Endothelial cell of umbilical vein (primary cell): ENCODE measurements at regions not wholly inside any gene's neighbourhood (a gene's known extent, or its start where the extent isn't known, plus 50 kb on each side); places are given as distances from the start of the nearest gene placed in this dataset.

Experiments
- BruUV-seq: library from RNA; stranded (reverse); fragments of 400-500 nt; replicated peaks from 2 replicates; lab custom pipeline; 2021; lab: Mats Ljungman, UMichigan
- CTCF ChIA-PET: fragments of 300-600, 350-600 bp; sonication (Branson Sonifier 250); formaldehyde crosslinking; loops from one replicate; lab custom pipeline; 2021; ENCODE audit warnings: antibody characterized with exemption, inconsistent platforms; lab: Charles Lee
- POLR2A ChIA-PET: fragments of 300-600, 350-600 bp; sonication (Branson Sonifier 250); formaldehyde crosslinking; loops from one replicate; lab custom pipeline; 2021; ENCODE audit warnings: antibody characterized with exemption, inconsistent platforms; lab: Charles Lee
- DNase-seq: peaks from one replicate; pipeline ENCODE4 v3.0.0-alpha.2; 2011; ENCODE audit warnings: low read depth, low spot score
- FAIRE-seq: peaks from 2 replicates; lab custom pipeline; 2011; peaks lifted over from hg19 to GRCh38; lab: Jason Lieb, UNC
- H2AFZ ChIP-seq: 2 replicates; pipeline ENCODE4 v1.6.0; 2012; ENCODE audit warnings: low read depth, low read length, control low read depth, inconsistent platforms
- H3K27ac ChIP-seq: 2 replicates; pipeline ENCODE4 v1.5.1; 2011; ENCODE audit warnings: low read depth, mild to moderate bottlenecking, control low read depth, low read length, moderate library complexity; ENCODE audit not compliant: insufficient read depth
- H3K27me3 ChIP-seq, 2 experiments: 2 replicates each; pipeline versions ENCODE4 v1.6.0 to v1.6.1; 2011; ENCODE audit warnings: low read length in 2 of 2, mixed read lengths in 1 of 2; ENCODE audit not compliant: control insufficient read depth in 2 of 2, insufficient read depth in 2 of 2
- H3K36me3 ChIP-seq, 2 experiments: 2 replicates in 1 of 2; 3 replicates in 1 of 2; pipeline ENCODE4 v1.5.1; 2011; ENCODE audit warnings: low read length in 2 of 2, mild to moderate bottlenecking in 1 of 2, moderate library complexity in 1 of 2; ENCODE audit not compliant: control insufficient read depth in 2 of 2, insufficient read depth in 2 of 2; ENCODE audit errors: extremely low read depth in 1 of 2
- H3K4me1 ChIP-seq: 3 replicates; pipeline ENCODE4 v1.5.1; 2011; ENCODE audit warnings: mild to moderate bottlenecking, low read length; ENCODE audit not compliant: control insufficient read depth, insufficient read depth; ENCODE audit errors: extremely low read depth
- H3K4me2 ChIP-seq: 2 replicates; pipeline ENCODE4 v1.6.1; 2011; ENCODE audit warnings: low read length, control low read depth, mixed read lengths; ENCODE audit not compliant: insufficient read depth
- H3K4me3 ChIP-seq, 3 experiments: fragments of 200-600 bp in 1 of 3; sonication (generic), shearing (Covaris generic) in 1 of 3; replicated peaks in 1 of 3; 2 replicates each; pipeline ENCODE4 v1.5.1; 2011 to 2016; ENCODE audit warnings: control low read depth in 3 of 3, low read length in 3 of 3, mild to moderate bottlenecking in 2 of 3, inconsistent platforms in 1 of 3, low read depth in 1 of 3, moderate library complexity in 1 of 3; ENCODE audit not compliant: insufficient read depth in 1 of 3
- H3K79me2 ChIP-seq: 2 replicates; pipeline ENCODE4 v1.6.0; 2012; ENCODE audit warnings: low read length, inconsistent platforms; ENCODE audit not compliant: control insufficient read depth, insufficient read depth
- H3K9ac ChIP-seq: replicated peaks from 2 replicates; pipeline ENCODE3; 2011; ENCODE audit warnings: low read length, control low read depth; ENCODE audit not compliant: insufficient read depth; ENCODE audit errors: extremely low read depth
- H3K9me1 ChIP-seq: replicated peaks from 3 replicates; pipeline ENCODE4 v1.6.0; 2011; ENCODE audit warnings: mild to moderate bottlenecking, low read length; ENCODE audit not compliant: control insufficient read depth, insufficient read depth; ENCODE audit errors: extremely low read depth
- H3K9me3 ChIP-seq: replicated peaks from 2 replicates; pipeline ENCODE4 v1.5.1; 2012; ENCODE audit warnings: low read length, inconsistent platforms; ENCODE audit not compliant: control insufficient read depth, insufficient read depth
- H4K20me1 ChIP-seq: replicated peaks from 2 replicates; pipeline ENCODE3; 2011; ENCODE audit warnings: mild to moderate bottlenecking, low read length; ENCODE audit not compliant: control insufficient read depth, insufficient read depth; ENCODE audit errors: extremely low read depth
- CTCF ChIP-seq, 2 donors: IDR thresholded peaks; 1 replicate in 1 of 2; 2 replicates in 1 of 2; pipeline ENCODE4 v1.5.1; 2011; ENCODE audit warnings: low read length in 2 of 2, mild to moderate bottlenecking in 2 of 2, moderate library complexity in 2 of 2, control low read depth in 1 of 2, inconsistent platforms in 1 of 2, low read depth in 1 of 2; ENCODE audit not compliant: insufficient read depth in 1 of 2; ENCODE audit errors: extremely low read depth in 1 of 2
- EZH2 ChIP-seq: IDR thresholded peaks from 2 replicates; pipeline ENCODE4 v1.6.1; 2012; ENCODE audit warnings: borderline replicate concordance, low read depth, mild to moderate bottlenecking, moderate library complexity, low read length, inconsistent platforms; ENCODE audit not compliant: severe bottlenecking
- FOS ChIP-seq: IDR thresholded peaks from 2 replicates; pipeline ENCODE4 v1.6.1; 2011; ENCODE audit warnings: mild to moderate bottlenecking, low read length, moderate library complexity, borderline replicate concordance; ENCODE audit not compliant: insufficient read depth
- GATA2 ChIP-seq: IDR thresholded peaks from 2 replicates; pipeline ENCODE4 v1.7.0; 2011; ENCODE audit warnings: low read depth, mild to moderate bottlenecking, moderate library complexity, mixed read lengths, low read length; ENCODE audit not compliant: insufficient read length, insufficient read depth
- JUN ChIP-seq: IDR thresholded peaks from 2 replicates; pipeline ENCODE4 v1.6.1; 2011; ENCODE audit warnings: borderline replicate concordance, low read depth; ENCODE audit not compliant: insufficient read length, insufficient read depth
- MAX ChIP-seq: IDR thresholded peaks from 2 replicates; pipeline ENCODE4 v1.6.1; 2011; ENCODE audit not compliant: insufficient read depth, insufficient read length
- MYC ChIP-seq: IDR thresholded peaks from one replicate; pipeline ENCODE4 v1.6.1; 2011; ENCODE audit warnings: mild to moderate bottlenecking, low read depth, low read length
- POLR2A ChIP-seq: IDR thresholded peaks from 2 replicates; pipeline ENCODE4 v1.6.1; 2012; ENCODE audit warnings: low read depth, mild to moderate bottlenecking, control low read depth, low read length
- POLR2AphosphoS5 ChIP-seq: IDR thresholded peaks from 2 replicates; pipeline ENCODE4 v1.6.1; 2012; ENCODE audit warnings: low read depth, mild to moderate bottlenecking, control low read depth, low read length, moderate library complexity; ENCODE audit not compliant: insufficient read depth
- dilution Hi-C: fragments of 300-500 bp; cut with MboI; formaldehyde crosslinking; loops from one replicate; pipeline ENCODE4 v1.15.0; 2019; ENCODE audit warnings: low sequenced_read_pairs; ENCODE audit not compliant: extremely low pct_ligation_motif_present
- intact Hi-C: fragments of 100-400 bp; cut with micrococcal nuclease; formaldehyde crosslinking; loops from one replicate; pipeline ENCODE4 v1.10.0; 2022

DNA sequence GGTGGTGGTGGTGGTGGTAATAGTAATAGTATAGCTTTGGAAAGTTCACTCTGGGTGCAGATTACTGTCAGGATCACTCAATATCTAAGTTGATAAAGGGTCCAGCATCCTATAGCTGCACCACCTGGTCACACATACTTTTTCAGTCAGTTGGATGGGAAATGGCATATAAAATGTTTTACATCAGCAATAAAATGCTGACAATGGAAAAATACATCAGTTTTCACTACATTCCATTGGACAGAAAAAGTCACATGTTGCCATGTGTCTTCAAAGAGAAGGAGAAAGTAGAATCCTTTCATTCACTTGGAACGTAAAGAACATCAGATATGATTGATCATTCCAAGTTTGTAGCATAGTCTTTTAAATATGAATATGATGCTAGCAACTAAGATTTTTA, 481.4 kb downstream of the SLITRK6 start:
- CTCF ChIA-PET: no interaction called here
- intact Hi-C loops: no loop called here

GRCh38 chr13:85316506-85317025, 482.7 kb downstream of the SLITRK6 start:
- H3K9ac ChIP-seq: no peak overlapping the region
- POLR2A ChIA-PET: no interaction called here

More for the DNA sequence above, 481.4 kb downstream of the SLITRK6 start:
- no peak overlapping the region for H3K4me3 ChIP-seq
- TF ChIP-seq MAX (no peak), EZH2 (no peak), POLR2AphosphoS5 (no peak), JUN (no peak)
- POLR2A ChIA-PET: no interaction called here
- H2AFZ ChIP-seq: no peak overlapping the region
- no peaks in the 10 kb centered on the region for H3K9me1 ChIP-seq
- H3K9me3 ChIP-seq: no peaks in the 10 kb centered on the region
- H3K36me3 ChIP-seq: no peaks in the 10 kb centered on the region
- H3K27me3 ChIP-seq: no peaks in the 10 kb centered on the region
- H4K20me1 ChIP-seq: no peaks in the 10 kb centered on the region
- H3K27ac ChIP-seq: no peak overlapping the region
- no peak for DNase-seq
- no peak overlapping the region for H3K9ac ChIP-seq
- BruUV-seq: no TSS peak
- dilution Hi-C loops: no loop called here
- FAIRE-seq: no peak
- peaks cover 2% of the 10 kb centered on the region for H3K4me1 ChIP-seq
- no peak overlapping the region for H3K4me2 ChIP-seq
- no peaks in the 10 kb centered on the region for H3K79me2 ChIP-seq

More at GRCh38 chr13:85316506-85317025, 482.7 kb downstream of the SLITRK6 start:
- dilution Hi-C loops: no loop called here
- intact Hi-C loops: no loop called here
- Histone ChIP-seq H3K4me3 (no peak overlapping the region), H4K20me1 (no peaks in the 10 kb centered on the region), H3K9me1 (no peaks in the 10 kb centered on the region), H3K4me1 (peaks cover 2% of the 10 kb centered on the region), H3K27ac (no peak overlapping the region), H2AFZ (no peak overlapping the region), H3K9me3 (no peaks in the 10 kb centered on the region), H3K27me3 (no peaks in the 10 kb centered on the region), H3K4me2 (no peak overlapping the region), H3K79me2 (no peaks in the 10 kb centered on the region), H3K36me3 (no peaks in the 10 kb centered on the region)
- FAIRE-seq (no peak), DNase-seq (peak; percentile 20)
- TF ChIP-seq POLR2A (no peak), CTCF (IDR thresholded peaks at IDR 0.05; ENCODE audit: extremely low read depth in 1 of 2, insufficient read depth in 1 of 2, low read depth in 1 of 2, low read length in 2 of 2) (no peak), EZH2 (no peak), MYC (no peak), FOS (no peak), MAX (no peak), GATA2 (no peak), POLR2AphosphoS5 (no peak), JUN (no peak)
- no TSS peak for BruUV-seq
- CTCF ChIA-PET: no interaction called here
